ENCODE measurements at regions not wholly inside any gene's neighbourhood (a gene's known extent, or its start where the extent isn't known, plus 50 kb on each side); places are given as distances from the start of the nearest gene placed in this dataset.

GRCh38 chr13:65378943-65379519 is 1851.1 kb downstream of the PCDH9 start:
- peaks cover 5 to 30% (median 10%) of the 10 kb centered on the region in 3 experiments; a peak in 6 of 7 replicates for H3K36me3 Mint-ChIP-seq (ENCODE audit: insufficient read depth in 1 of 3, low read depth in 3 of 3)
- no peak for TF ChIP-seq CTCF (conservative IDR thresholded peaks at IDR 0.05)

More at GRCh38 chr13:65378943-65379519, 1851.1 kb downstream of the PCDH9 start:
- Histone ChIP-seq H3K23ac (ENCODE audit: insufficient read length, low read depth, low read length) (no peak overlapping the region), H2AK5ac (ENCODE audit: insufficient read length, low read length) (no peak overlapping the region), H2BK20ac (ENCODE audit: low read depth, low read length, poor library complexity, severe bottlenecking) (no peak overlapping the region), H3K79me1 (ENCODE audit: insufficient read depth, low read depth, low read length, poor library complexity, severe bottlenecking) (no peaks in the 10 kb centered on the region), H2AFZ (ENCODE audit: low read length) (no peak overlapping the region), H3K56ac (ENCODE audit: insufficient read length, low read depth, low read length) (no peak overlapping the region), H3T11ph (ENCODE audit: low read length) (no peak overlapping the region), H4K20me1 (ENCODE audit: control insufficient read depth, insufficient read depth, insufficient read length) (no peaks in the 10 kb centered on the region), H3K18ac (ENCODE audit: insufficient read length, low read depth, low read length) (no peak overlapping the region), H3K79me2 (ENCODE audit: insufficient read depth, low read length) (no peaks in the 10 kb centered on the region), H3K9ac (ENCODE audit: extremely low read depth, insufficient read length, low read length) (no peak overlapping the region), H4K8ac (replicated peaks; ENCODE audit: insufficient read length, low read depth, low read length) (no peak overlapping the region), H2BK15ac (ENCODE audit: low read depth, low read length) (no peak overlapping the region), H2BK12ac (ENCODE audit: insufficient read length, low read depth, low read length) (no peak overlapping the region), H3K9me3 (ENCODE audit: control insufficient read depth, low read depth, low read length) (no peaks in the 10 kb centered on the region), H2BK120ac (ENCODE audit: low read depth, low read length, poor library complexity, severe bottlenecking) (no peak overlapping the region), H3K27me3 (ENCODE audit: insufficient read depth, low read length) (no peaks in the 10 kb centered on the region), H3K27ac (ENCODE audit: insufficient read length, low read depth, low read length) (no peak overlapping the region), H3K23me2 (ENCODE audit: insufficient read length, low read depth, low read length, poor library complexity, severe bottlenecking) (no peaks in the 10 kb centered on the region), H3K4ac (ENCODE audit: low read depth, low read length) (no peak overlapping the region), H4K91ac (ENCODE audit: insufficient read length, low read depth, low read length) (no peak overlapping the region), H3K14ac (ENCODE audit: insufficient read depth, low read length) (no peak overlapping the region), H2BK5ac (ENCODE audit: insufficient read length, low read length) (no peak overlapping the region), H3K4me2 (ENCODE audit: insufficient read depth, insufficient read length, low read length) (no peak overlapping the region), H4K5ac (ENCODE audit: insufficient read length, low read depth, low read length) (no peak overlapping the region), H3K4me1 (ENCODE audit: insufficient read depth, low read length) (no peaks in the 10 kb centered on the region)
- Mint-ChIP-seq H3K4me1 (no peaks in the 10 kb centered on the region), H3K4me3 (no peak overlapping the region), H3K27me3 (ENCODE audit: low read depth) (no peaks in the 10 kb centered on the region), H3K9me3 (peaks cover 29 to 31% of the 10 kb centered on the region in 2 experiments), H3K27ac (no peak overlapping the region)
- WGBS (ENCODE audit: extremely low coverage, insufficient read length, low lambda C conversion rate) = no CpG with 5 or more reads among the region's 3 CpGs
- no peak for DNase-seq
